Lower lobe of right lung (tissue), 2 donors: ENCODE measurements at regions not wholly inside any gene's neighbourhood (a gene's known extent, or its start where the extent isn't known, plus 50 kb on each side); places are given as distances from the start of the nearest gene placed in this dataset.

Experiments
- ATAC-seq, 2 donors: fragments of 200-7000 bp; cut with Tn5 transposase; one replicate each; pipeline ENCODE4 v1.9.1; 2020 to 2022; ENCODE audit warnings: mild to moderate bottlenecking in 2 of 2, moderate library complexity in 2 of 2
- DNase-seq: peaks from one replicate; pipeline ENCODE4 v3.0.0-alpha.2; 2020
- H3K27ac ChIP-seq: fragments of 200-600 bp; one replicate; pipeline ENCODE4 v1.8.0; 2022
- H3K27me3 ChIP-seq: fragments of 200-600 bp; one replicate; pipeline ENCODE4 v1.8.0; 2022; ENCODE audit warnings: low read depth
- H3K36me3 ChIP-seq: fragments of 200-600 bp; one replicate; pipeline ENCODE4 v1.8.0; 2022; ENCODE audit warnings: mild to moderate bottlenecking
- H3K4me1 ChIP-seq: fragments of 200-600 bp; one replicate; pipeline ENCODE4 v1.8.0; 2022
- H3K4me3 ChIP-seq: fragments of 200-600 bp; one replicate; pipeline ENCODE4 v1.8.0; 2022; ENCODE audit warnings: mild to moderate bottlenecking
- H3K9me3 ChIP-seq: fragments of 200-600 bp; one replicate; pipeline ENCODE4 v1.8.0; 2022
- intact Hi-C: fragments of 100-400 bp; cut with DNase I; formaldehyde crosslinking; loops from one replicate; pipeline ENCODE4 v1.11.0; 2022
- TF ChIP-seq, protein P1 (sequence below): fragments of 200-600 bp; IDR thresholded peaks from one replicate; pipeline ENCODE4 v1.8.0; 2022; ENCODE audit warnings: antibody characterized with exemption, mild to moderate bottlenecking
- donor health status: DM: no; HTN: yes; CAD: no; lungs with severe emphysema.

DNA sequence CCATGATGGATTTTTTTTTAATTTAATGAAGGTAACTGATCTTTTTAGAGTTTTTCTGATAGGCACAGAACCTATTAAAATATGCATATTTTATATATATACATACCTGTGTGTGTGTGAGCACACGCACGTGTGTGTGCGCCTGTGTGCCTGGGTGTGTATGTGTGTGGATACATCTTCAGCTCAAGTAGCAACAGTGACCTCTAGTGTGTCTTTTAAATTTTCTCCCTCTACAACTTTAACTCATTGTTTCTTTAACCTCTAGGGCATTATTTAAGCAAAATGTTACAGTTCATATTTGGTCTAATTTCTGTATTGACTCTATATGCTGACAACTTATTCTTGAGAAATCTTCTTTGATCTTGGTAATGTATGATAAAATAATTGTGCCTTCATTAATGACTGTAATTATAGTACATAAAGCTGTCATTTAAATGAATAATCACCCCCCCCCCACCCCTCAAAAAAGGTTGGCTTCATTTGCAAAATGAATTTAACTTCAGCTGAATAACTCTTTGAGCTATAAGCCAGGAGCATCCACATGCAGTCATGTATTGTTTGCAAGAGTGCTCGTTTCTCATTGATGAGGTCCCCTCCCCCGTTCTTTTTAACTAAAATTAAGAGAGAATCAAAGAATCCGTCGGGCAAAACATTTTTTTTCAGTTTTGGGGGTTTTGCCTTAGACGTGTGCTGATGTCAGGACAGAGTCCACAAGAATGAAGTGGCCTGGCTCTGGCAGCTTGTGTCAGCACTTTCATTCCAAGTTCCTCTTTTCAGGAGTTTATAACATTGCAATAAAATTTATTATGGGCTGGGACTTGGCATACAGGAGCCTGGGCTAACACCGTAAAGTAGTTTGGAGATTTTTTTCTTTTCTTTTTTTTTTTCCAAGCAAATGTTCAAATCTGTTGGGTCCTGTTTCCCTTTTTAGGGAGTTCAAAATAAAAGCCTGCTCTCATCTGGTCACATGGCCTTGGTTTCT is 80.0 kb downstream of the ETAA1 start:
- Histone ChIP-seq H3K36me3 (no peaks in the 10 kb centered on the region), H3K4me3 (no peak overlapping the region), H3K27me3 (no peaks in the 10 kb centered on the region), H3K9me3 (no peaks in the 10 kb centered on the region), H3K4me1 (peaks cover 3% of the 10 kb centered on the region), H3K27ac (no peak overlapping the region)
- TF ChIP-seq, protein P1, sequence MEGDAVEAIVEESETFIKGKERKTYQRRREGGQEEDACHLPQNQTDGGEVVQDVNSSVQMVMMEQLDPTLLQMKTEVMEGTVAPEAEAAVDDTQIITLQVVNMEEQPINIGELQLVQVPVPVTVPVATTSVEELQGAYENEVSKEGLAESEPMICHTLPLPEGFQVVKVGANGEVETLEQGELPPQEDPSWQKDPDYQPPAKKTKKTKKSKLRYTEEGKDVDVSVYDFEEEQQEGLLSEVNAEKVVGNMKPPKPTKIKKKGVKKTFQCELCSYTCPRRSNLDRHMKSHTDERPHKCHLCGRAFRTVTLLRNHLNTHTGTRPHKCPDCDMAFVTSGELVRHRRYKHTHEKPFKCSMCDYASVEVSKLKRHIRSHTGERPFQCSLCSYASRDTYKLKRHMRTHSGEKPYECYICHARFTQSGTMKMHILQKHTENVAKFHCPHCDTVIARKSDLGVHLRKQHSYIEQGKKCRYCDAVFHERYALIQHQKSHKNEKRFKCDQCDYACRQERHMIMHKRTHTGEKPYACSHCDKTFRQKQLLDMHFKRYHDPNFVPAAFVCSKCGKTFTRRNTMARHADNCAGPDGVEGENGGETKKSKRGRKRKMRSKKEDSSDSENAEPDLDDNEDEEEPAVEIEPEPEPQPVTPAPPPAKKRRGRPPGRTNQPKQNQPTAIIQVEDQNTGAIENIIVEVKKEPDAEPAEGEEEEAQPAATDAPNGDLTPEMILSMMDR = peak; percentile 32
- ATAC-seq (peak; percentile 60 to 68), DNase-seq (no peak)
- intact Hi-C loops = no loop called here

DNA sequence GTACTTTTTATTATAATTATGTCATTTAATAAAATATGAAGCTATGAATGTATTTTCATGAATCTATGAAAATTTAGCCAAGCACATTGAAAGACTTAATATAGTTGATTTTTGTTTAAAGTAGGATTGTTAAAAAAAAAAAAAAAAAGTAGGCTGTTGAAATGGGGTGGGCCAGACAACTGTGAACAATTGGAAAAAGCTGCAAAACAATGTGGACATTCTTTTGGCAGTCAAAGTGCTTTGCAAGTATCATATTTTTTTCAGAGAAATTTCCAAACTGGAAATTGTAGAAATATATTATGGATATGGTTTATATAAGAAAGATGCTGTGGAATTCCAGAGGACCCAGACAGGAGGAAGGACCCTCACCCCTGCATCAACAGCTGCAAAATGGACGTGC is 82.1 kb downstream of the ETAA1 start:
- no peak overlapping the region for H3K4me3 ChIP-seq
- DNase-seq (no peak), ATAC-seq (no peak)
- intact Hi-C loops = no loop called here
- no peaks in the 10 kb centered on the region for H3K36me3 ChIP-seq
- peaks cover 3% of the 10 kb centered on the region for H3K4me1 ChIP-seq
- TF ChIP-seq, protein P1 = no peak
- no peak overlapping the region for H3K27ac ChIP-seq
- no peaks in the 10 kb centered on the region for H3K27me3 ChIP-seq
- H3K9me3 ChIP-seq = no peaks in the 10 kb centered on the region

DNA sequence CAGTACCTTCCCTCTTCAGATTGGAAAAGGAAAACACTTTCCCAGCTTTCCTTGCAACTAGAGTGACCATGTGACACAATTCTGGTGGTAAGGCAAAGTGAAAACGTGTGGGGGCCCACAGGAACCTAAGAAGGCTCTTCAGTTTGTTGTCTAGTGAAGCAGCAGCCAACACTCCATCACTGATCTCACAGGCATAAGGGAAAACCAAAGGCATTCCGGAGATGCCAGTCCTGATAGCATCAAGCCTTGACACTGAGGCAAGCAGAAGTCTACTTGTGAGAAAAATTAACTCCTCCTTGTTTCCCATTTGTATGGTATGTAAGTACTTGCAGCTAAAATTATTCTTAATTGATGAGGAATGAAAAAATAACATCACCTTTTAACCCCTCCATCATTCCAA is 88.3 kb downstream of the ETAA1 start:
- DNase-seq (no peak), ATAC-seq (no peak)
- no peak overlapping the region for H3K4me3 ChIP-seq
- no peak overlapping the region for H3K27ac ChIP-seq
- TF ChIP-seq, protein P1 = no peak
- intact Hi-C loops = no loop called here
- no peaks in the 10 kb centered on the region for H3K36me3 ChIP-seq
- no peaks in the 10 kb centered on the region for H3K9me3 ChIP-seq
- no peaks in the 10 kb centered on the region for H3K27me3 ChIP-seq
- H3K4me1 ChIP-seq = no peaks in the 10 kb centered on the region

DNA sequence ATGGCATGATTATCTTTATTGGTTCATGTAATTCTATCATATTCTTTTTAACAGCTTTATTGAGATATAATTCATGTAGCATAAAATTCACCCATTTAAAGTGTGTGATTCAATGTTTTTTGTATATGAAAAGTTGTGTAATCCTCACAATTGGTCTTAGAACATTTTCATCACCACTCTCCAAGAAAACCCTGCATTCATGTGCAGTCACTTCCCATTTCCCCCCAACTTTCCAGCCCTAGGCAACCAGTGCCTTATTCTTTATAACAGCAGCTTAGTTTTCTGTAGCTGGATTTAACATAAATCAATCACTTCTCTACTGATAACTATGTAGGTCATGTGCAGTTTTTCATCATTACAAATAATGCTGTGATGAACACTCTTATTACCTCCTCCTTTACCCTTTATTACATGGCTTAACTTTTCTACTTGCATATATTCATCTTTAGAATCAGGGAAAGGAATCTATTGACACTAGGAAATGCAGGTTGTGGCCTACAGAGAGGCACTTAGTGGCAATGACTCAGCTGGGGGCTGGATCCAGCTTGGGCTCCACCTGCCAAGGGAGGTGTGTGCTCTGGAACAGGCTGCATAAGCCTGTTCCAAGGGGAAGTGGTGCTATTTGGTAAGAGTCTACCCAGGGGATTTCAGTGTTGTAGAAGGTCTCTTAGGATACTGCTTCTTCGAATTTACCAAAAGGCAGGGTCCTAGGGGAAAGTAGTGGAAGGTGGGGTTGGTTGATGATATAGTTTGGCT is 89.1 kb downstream of the ETAA1 start:
- Histone ChIP-seq H3K4me1 (no peaks in the 10 kb centered on the region), H3K9me3 (no peaks in the 10 kb centered on the region), H3K27me3 (no peaks in the 10 kb centered on the region), H3K4me3 (no peak overlapping the region), H3K27ac (no peak overlapping the region), H3K36me3 (no peaks in the 10 kb centered on the region)
- peak; percentile 58 for DNase-seq
- intact Hi-C loops = no loop called here
- ATAC-seq = peak; percentile 88 to 93
- TF ChIP-seq, protein P1 = no peak

DNA sequence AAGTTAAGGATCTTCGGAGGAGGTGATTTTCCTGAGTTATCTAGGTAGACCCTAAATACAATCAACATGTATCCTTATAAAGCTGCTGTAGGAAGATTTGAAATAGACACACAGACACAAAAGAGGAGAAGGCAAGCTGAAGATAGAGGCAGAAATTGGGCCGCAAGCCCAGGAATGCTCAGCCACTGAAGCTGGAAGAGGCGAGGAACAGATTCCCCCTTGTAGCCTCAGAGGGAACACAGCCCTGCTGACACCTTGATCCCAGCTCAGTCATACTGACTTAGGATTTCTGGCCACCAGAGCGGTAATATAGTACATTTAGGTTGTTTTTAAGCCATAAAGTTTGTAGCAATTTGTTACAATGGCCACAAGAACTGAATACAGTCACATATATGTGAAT is 90.9 kb downstream of the ETAA1 start:
- H3K9me3 ChIP-seq = no peaks in the 10 kb centered on the region
- TF ChIP-seq, protein P1 = no peak
- DNase-seq = no peak
- H3K4me1 ChIP-seq = no peaks in the 10 kb centered on the region
- no peak overlapping the region for H3K27ac ChIP-seq
- no peaks in the 10 kb centered on the region for H3K36me3 ChIP-seq
- no peak for ATAC-seq
- no peak overlapping the region for H3K4me3 ChIP-seq
- H3K27me3 ChIP-seq = no peaks in the 10 kb centered on the region
- intact Hi-C loops = no loop called here
